Osteocyte (in vitro differentiated cells): ENCODE measurements at regions not wholly inside any gene's neighbourhood (a gene's known extent, or its start where the extent isn't known, plus 50 kb on each side); places are given as distances from the start of the nearest gene placed in this dataset.

Experiments
- DNase-seq: peaks from one replicate; pipeline ENCODE4 v3.0.0; 2021; ENCODE audit warnings: mixed read lengths; ENCODE audit not compliant: unreplicated experiment; ENCODE audit errors: extremely low spot score
- H3K27ac Mint-ChIP-seq: one replicate; pipeline ENCODE4 v1.8.0; 2021; ENCODE audit warnings: mild to moderate bottlenecking, mixed read lengths; ENCODE audit not compliant: unreplicated experiment
- H3K27me3 Mint-ChIP-seq: one replicate; pipeline ENCODE4 v1.8.0; 2021; ENCODE audit warnings: mixed read lengths; ENCODE audit not compliant: unreplicated experiment
- H3K36me3 Mint-ChIP-seq: one replicate; pipeline ENCODE4 v1.8.0; 2021; ENCODE audit warnings: mixed read lengths; ENCODE audit not compliant: unreplicated experiment
- H3K4me1 Mint-ChIP-seq: one replicate; pipeline ENCODE4 v1.8.0; 2021; ENCODE audit warnings: mixed read lengths; ENCODE audit not compliant: unreplicated experiment
- H3K4me3 Mint-ChIP-seq: one replicate; pipeline ENCODE4 v1.8.0; 2021; ENCODE audit warnings: mild to moderate bottlenecking, moderate library complexity, mixed read lengths; ENCODE audit not compliant: unreplicated experiment
- H3K9me3 Mint-ChIP-seq: one replicate; pipeline ENCODE4 v1.8.0; 2021; ENCODE audit warnings: mixed read lengths; ENCODE audit not compliant: unreplicated experiment
- TF ChIP-seq, protein P1 (sequence below): fragments of 200-600 bp; sonication (generic); IDR thresholded peaks from 2 replicates; pipeline ENCODE4 v1.5.0; 2021; ENCODE audit warnings: antibody characterized with exemption, mild to moderate bottlenecking, moderate library complexity

GRCh38 chr10:10126218-10126617 is 891.5 kb upstream of the CELF2 start:
- H3K27me3 Mint-ChIP-seq, result peaks cover 2% of the 10 kb centered on the region
- no peaks in the 10 kb centered on the region for H3K4me1 Mint-ChIP-seq
- no peak overlapping the region for H3K4me3 Mint-ChIP-seq
- no peak overlapping the region for H3K27ac Mint-ChIP-seq
- no peaks in the 10 kb centered on the region for H3K36me3 Mint-ChIP-seq
- TF ChIP-seq, protein P1, sequence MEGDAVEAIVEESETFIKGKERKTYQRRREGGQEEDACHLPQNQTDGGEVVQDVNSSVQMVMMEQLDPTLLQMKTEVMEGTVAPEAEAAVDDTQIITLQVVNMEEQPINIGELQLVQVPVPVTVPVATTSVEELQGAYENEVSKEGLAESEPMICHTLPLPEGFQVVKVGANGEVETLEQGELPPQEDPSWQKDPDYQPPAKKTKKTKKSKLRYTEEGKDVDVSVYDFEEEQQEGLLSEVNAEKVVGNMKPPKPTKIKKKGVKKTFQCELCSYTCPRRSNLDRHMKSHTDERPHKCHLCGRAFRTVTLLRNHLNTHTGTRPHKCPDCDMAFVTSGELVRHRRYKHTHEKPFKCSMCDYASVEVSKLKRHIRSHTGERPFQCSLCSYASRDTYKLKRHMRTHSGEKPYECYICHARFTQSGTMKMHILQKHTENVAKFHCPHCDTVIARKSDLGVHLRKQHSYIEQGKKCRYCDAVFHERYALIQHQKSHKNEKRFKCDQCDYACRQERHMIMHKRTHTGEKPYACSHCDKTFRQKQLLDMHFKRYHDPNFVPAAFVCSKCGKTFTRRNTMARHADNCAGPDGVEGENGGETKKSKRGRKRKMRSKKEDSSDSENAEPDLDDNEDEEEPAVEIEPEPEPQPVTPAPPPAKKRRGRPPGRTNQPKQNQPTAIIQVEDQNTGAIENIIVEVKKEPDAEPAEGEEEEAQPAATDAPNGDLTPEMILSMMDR, result no peak
- DNase-seq, result no peak
- H3K9me3 Mint-ChIP-seq, result no peaks in the 10 kb centered on the region

DNA sequence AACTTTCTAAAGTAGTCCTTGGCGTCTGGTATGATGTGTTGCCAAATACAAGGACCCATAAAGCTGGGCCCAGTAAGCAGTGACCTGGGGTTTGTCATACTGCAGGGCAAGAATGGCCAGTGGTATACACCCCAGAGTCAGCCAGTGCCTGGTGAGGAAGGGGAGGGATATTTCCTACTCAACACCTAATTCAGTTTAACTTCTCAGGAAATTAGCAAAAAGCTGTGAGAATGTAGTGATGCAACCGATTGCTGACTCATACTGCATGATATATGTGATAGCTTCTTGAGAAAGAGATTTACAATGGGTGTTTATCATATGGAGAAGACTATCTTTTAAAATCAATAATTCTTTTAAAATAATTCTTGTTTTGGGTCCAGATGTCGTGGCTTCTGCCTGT is 889.3 kb upstream of the CELF2 start:
- TF ChIP-seq, protein P1, result no peak
- H3K9me3 Mint-ChIP-seq, result no peaks in the 10 kb centered on the region
- no peak overlapping the region for H3K27ac Mint-ChIP-seq
- H3K4me3 Mint-ChIP-seq, result no peak overlapping the region
- H3K4me1 Mint-ChIP-seq, result no peaks in the 10 kb centered on the region
- H3K36me3 Mint-ChIP-seq, result no peaks in the 10 kb centered on the region
- no peak for DNase-seq
- H3K27me3 Mint-ChIP-seq, result peaks cover 2% of the 10 kb centered on the region

DNA sequence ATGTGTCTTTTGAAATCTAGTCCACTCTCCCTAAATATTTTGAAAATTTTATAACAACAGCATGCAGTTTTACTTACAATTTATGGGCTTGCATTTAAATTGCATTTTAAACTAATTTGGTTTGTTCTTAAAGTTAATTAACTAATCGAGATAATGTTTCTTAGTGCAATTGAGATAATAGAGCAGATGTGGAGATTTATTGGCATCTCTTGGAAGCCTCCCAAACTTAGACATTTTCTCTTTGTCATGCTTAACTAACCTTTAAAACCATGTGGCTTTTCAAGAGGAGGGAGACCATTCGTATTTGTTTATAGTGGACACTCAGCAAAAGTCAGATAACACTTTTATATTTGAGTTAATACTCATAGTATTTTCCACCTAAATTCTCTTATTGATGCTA is 887.0 kb upstream of the CELF2 start:
- Mint-ChIP-seq H3K36me3 (no peaks in the 10 kb centered on the region), H3K9me3 (no peaks in the 10 kb centered on the region)

GRCh38 chr10:10132009-10132408 is 885.7 kb upstream of the CELF2 start:
- no peaks in the 10 kb centered on the region for H3K9me3 Mint-ChIP-seq
- H3K27ac Mint-ChIP-seq, result no peak overlapping the region
- TF ChIP-seq, protein P1, result no peak
- peaks cover 2% of the 10 kb centered on the region for H3K27me3 Mint-ChIP-seq
- DNase-seq, result no peak
- no peaks in the 10 kb centered on the region for H3K36me3 Mint-ChIP-seq
- no peak overlapping the region for H3K4me3 Mint-ChIP-seq
- H3K4me1 Mint-ChIP-seq, result peaks cover 4% of the 10 kb centered on the region

More for the DNA sequence above, 887.0 kb upstream of the CELF2 start:
- Mint-ChIP-seq H3K4me3 (no peak overlapping the region), H3K27ac (no peak overlapping the region), H3K27me3 (peaks cover 2% of the 10 kb centered on the region), H3K4me1 (no peaks in the 10 kb centered on the region)
- TF ChIP-seq, protein P1, result no peak
- DNase-seq, result no peak

- H3K4me1 Mint-ChIP-seq, result peaks cover 4% of the 10 kb centered on the region
- H3K27ac Mint-ChIP-seq, result no peak overlapping the region
- TF ChIP-seq, protein P1, result no peak
- no peak overlapping the region for H3K4me3 Mint-ChIP-seq
- no peaks in the 10 kb centered on the region for H3K36me3 Mint-ChIP-seq
- DNase-seq, result no peak
- H3K27me3 Mint-ChIP-seq, result peaks cover 2% of the 10 kb centered on the region
- H3K9me3 Mint-ChIP-seq, result no peaks in the 10 kb centered on the region
Measured at GRCh38 chr10:10133281-10133680, 884.4 kb upstream of the CELF2 start.
